ENCODE measurements at regions not wholly inside any gene's neighbourhood (a gene's known extent, or its start where the extent isn't known, plus 50 kb on each side); places are given as distances from the start of the nearest gene placed in this dataset.

GRCh38 chrX:141439651-141440050 lies 144.9 kb downstream of the SPANXA1 start:
- TF ChIP-seq CTCF (IDR thresholded peaks at IDR 0.05) (no peak), POLR2AphosphoS5 (IDR thresholded peaks at IDR 0.05) (no peak)

All from transverse colon (tissue), 4 donors.